Central memory CD4-positive, alpha-beta T cell (primary cell): ENCODE measurements at regions not wholly inside any gene's neighbourhood (a gene's known extent, or its start where the extent isn't known, plus 50 kb on each side); places are given as distances from the start of the nearest gene placed in this dataset.
"Not testable (repeated sequence)": the region's sequence is repeated elsewhere in the genome, so short reads cannot be mapped to it uniquely, and the experiment has no call there.

Experiments used
- DNase-seq: peaks from one replicate; pipeline ENCODE4 v3.0.0; 2022

DNA sequence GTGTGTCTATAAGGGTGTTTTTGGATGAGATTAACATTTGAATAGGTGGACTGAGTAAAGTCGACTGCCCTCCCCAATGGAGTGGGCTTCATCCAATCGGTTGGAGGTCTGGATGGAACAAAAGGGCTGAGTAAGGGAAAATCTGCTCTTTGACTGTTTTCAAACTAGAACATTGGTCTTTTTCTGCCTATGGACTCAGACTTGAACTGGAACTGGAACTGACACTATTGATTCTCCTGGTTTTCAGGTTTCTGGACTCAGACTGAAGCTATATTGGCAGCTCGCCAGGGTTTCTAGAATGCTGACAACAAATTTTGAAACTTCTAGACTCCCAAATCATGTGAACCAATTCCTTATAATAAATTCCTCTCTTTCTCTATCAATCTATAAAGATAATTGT, 498.9 kb upstream of the EPHA7 start:
- DNase-seq = no peak

DNA sequence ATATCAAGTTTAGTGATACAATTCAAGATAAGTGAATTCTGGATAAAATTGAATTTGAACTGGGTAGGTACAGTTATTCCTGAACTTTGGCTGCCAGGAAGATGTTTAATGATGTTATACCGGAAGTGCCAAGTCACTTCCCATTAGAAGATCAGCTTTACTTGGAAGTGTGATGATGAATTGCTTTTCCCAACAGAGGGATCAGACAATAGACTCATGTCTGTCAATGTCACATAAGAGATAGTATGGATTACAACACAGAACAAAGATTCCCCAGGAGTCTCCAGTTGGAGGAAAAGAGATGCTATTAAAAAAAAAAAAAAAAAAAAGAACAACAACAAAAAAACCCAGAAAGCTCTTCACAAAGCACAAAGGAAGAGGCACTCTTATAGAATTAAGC, 497.9 kb upstream of the EPHA7 start:
- no peak for DNase-seq

DNA sequence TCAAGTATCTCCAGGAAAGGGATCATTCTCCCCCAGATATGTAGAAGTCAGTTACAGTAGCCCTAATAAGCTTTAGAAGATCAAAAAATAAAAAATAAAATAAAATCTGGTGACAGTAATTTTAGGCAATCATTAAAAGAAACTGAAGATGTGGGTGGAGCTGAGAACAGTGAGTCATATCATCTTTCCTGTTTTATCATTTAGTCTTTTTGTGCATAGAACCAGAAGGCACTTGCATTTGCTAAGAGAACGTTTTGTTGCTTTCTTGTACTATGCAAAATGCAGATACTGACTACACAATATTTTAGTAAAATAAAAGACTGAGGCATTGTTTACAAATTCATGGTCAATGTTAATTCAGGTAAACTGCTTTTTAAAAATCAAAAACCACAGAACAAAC, 497.4 kb upstream of the EPHA7 start:
- no peak for DNase-seq

DNA sequence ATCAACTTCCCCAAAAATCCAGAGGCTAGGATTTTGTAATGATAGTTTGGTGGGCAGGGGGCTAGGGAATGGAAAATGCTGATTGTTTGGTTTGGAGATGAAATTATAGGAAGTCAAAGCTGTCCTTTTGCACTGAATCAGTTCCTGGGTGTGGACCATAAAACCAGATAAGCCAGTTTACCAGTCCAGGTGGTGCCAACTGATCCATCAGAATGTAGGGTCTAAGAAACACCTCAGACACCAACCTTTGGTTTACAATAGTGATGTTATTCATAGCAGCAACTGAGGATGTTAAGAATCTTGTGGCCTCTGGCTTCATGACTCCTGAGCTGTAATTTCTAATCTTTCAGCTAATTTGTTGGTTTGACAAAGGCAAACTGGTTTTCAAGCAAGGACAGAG, 496.6 kb upstream of the EPHA7 start:
- no peak for DNase-seq

DNA sequence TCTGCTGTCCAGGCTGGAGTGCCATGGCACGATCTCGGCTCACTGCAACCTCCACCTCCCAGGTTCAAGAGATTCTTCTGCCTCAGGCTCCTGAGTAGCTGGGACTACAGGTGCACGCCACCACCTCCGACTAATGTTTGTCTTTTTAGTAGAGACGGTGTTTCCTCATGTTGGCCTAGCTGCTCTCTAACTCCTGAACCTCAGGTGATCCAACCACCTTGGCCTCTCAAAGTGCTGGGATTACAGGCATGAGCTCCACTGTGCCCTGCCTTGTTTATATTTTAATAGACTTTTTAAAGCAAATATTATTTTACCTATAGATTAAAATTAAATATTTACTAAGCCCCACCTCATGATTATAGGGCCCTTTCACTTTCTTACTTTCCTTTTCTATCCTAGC, 483.2 kb upstream of the EPHA7 start:
- no peak for DNase-seq

DNA sequence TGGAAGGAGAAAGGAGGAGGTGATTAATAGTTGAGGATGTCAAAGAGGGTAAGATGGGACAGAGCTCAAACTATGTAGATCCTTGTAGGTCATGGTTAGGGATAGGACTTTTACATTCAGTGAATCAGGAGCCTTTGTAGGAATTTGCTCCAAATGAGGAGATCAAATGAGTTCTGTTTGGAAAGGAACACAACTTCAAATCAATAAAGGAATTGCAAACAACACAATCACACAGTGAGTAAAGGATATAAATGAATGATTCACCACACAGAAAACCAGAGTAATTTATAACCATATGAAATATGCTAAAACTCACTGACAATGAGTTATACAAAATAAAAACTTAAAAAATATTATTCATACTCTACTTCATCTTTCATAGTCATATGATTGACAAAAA, 480.8 kb upstream of the EPHA7 start:
- no peak for DNase-seq

DNA sequence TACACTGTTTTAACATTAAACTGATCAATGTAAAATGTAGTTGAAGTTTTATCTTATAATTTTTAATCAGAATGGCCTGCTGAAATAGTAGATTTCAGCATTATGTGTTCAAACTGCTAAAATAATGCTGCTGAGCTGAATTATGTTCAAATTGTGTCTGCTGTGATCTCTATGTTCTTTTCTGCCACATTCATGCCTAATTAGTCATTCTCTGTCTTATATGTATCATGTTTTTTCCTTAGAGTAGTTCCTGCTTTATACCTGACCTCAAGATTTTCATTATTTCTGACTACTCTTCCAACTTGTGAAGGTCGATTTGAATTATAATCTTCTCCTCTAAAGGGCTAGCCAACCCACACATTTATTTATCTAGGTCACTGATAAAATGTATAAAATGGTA, 476.7 kb upstream of the EPHA7 start:
- no peak for DNase-seq

DNA sequence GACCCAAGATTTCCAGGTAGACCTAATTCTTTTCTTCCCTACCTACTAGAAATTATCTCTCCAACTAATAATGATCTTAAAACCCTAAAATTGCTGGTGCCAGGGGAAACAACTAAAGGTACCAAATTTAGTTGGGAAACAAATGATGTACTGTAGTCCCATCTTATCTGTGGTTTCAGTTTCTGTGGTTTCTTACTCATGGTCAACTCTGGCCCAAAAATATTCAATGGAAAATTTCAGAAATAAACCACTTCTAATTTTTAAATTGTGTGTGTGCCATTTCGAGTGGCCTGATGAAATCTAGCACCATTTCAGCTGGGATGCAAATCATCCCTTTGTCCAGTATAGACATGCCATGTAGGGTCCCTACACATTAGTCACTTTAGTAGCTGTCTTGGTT, 475.2 kb upstream of the EPHA7 start:
- DNase-seq = no peak

DNA sequence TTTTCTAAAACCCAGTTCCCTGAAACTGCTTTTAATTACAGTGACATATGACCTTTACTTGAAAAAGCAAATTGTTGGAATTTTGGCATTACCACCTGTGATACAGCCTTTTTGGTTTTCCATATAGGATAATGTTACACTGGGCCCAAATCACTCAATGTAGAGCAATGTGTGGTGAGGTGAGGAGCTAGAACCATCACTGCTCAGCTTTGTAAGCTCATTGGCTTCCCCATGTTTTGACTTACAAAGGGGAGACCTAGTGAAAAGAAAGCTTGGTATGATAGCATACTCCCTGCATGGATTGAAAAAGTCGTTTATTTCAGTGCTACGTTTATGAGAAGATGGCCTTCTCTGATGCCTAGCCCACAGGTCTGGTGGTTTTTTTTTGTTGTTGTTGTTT, 470.4 kb upstream of the EPHA7 start:
- no peak for DNase-seq

DNA sequence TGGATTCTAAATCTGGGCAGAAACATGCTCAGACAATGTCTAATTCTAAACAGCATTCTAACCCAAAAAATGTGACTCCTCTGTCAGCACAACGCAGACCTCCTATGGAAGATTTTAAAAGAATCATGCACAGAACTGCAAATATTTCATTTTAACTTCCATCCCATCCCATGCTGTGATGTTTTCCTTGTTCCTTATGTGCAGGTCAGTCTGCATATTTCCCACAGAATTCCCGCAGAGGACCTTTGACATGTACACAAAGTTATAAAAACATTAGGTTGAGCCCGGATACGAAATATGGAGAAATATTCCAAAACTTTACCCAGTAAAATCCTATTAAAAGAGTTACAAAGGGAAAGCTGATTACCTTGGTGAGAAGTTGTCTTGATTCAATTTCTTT, 467.1 kb upstream of the EPHA7 start:
- no peak for DNase-seq

DNA sequence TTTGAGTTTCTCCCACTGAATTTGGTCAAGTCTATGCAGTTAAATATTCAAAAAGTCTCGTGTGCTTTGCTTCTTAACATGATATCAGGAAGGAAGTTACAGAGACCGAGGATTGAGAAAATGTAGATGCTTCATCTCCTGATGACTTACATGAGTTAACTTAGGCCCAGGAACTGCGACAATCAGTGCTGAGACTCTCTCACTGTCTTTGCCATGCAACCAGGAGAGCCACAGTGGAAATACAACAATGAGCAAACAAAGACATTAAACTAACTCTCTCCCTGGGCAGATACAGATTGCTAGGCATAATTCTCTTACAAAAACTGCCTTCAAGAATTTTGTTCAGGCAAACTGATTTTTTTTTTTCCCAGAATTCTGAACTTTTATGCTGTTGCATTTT, 440.6 kb upstream of the EPHA7 start:
- no peak for DNase-seq

DNA sequence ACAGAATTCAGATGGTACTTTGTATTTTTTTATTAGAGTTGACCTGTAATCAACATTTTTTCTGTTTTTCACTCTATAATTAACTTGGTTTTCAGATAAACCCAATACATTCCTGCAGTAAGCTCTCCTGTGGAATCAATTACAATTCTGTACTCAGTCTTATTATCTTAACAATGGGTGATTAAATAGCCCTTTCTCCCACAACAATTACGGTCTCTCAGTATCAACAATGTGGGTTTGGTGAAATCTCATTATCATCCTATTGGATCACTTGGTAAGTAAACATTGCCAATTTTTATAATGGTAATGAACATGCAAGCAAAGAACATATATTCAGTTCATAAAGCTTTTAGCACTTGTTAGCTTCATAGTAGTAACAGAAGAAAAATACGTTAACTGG, 438.9 kb upstream of the EPHA7 start:
- no peak for DNase-seq

DNA sequence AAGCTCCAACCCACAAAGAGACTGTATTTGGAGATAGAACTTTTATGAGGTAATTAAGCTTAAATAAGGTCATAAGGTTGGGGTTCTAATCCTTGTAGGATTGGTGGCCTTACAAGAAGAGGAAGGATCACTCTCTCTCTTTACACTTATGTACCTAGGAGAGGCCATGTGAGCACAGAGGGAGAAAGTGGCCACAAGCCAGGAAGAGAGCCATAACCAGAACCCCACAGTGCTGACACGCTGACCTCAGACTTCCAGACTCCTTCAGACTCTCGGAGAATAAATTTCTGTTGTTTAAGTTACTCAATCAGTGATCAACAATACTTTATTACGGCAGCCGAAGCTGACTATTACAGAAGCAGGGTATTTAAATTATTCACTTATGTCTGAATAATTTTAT, 430.5 kb upstream of the EPHA7 start:
- no peak for DNase-seq

DNA sequence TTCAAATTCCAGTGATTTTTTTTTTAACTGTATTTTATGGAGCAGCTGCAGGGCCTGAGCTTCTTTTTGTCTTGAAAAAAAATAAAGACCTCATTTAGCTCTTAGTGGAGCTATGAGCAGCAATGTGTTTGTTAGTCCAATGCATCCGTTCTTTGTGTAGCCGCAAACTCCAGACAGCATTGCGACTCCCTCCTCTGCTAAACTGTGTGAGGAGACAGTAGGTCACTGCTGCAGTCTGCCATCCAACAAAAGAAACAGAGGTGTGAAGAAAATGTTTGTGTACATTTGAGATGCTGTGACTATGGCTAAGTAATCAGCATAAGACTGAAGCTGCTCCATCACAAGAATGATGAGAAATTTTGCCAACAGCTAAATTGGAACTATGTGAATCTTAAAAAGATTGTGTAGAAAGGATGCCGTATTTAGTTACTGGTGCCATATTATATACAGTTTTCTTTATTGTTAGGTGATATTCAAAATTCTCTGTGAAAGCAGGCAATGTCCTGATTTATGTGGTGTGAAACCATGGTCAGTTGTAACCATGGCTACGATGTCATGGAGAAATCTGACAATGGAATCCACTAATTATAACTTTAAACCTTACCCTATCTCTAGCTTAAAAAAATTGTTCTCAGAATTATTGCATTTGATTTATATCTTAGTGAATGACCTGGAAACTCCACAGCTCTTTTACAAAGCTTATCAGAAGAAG, 428.8 kb upstream of the EPHA7 start:
- DNase-seq = no peak

DNA sequence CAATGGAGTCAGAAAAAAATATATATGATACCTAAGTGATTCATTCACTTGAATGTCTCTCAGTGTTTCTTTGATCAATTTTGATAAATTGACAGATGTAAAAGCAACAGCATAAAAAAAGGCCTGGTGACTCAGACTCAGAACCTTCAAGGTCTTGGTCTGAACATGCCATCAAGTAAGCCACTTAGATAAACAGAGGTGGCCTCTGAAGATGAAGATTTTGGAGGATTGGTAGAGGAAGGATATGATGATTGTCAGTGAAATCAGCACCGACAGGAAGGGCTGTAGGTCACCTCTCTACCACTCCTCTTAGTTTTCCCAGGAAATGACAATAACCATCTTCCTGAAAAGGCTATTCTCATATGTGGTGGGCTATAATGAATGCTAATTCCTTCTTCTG, 422.8 kb upstream of the EPHA7 start:
- no peak for DNase-seq

DNA sequence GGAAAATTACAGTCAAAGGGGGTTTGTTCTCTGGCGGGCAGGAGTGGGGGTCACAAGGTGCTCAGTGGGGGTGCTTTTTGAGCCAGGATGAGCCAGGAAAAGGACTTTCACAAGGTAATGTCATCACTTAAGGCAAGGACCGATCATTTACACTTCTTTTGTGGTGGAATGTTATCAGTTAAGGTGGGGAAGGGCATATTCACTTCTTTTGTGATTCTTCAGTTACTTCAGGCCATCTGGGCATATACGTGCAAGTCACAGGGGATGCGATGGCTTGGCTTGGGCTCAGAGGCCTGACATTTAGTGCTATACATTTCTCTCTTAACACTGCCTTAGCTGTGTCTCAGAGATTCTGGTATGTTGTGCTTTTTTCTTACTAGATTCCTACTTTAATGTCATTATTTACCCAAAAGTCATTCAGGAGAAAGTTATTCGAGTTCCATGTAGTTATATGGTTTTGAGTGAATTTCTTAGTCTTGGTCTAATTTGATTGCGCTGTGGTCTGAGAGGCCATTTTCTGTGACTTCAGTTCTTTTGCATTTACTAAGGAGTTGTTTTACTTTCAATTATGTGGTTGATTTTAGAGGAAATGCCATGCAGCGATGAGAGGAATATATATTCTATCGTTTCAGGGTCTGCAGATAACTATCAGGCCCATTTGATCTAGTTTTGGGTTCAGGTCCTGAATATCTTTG, 416.2 kb upstream of the EPHA7 start:
- not testable (repeated sequence) for DNase-seq

DNA sequence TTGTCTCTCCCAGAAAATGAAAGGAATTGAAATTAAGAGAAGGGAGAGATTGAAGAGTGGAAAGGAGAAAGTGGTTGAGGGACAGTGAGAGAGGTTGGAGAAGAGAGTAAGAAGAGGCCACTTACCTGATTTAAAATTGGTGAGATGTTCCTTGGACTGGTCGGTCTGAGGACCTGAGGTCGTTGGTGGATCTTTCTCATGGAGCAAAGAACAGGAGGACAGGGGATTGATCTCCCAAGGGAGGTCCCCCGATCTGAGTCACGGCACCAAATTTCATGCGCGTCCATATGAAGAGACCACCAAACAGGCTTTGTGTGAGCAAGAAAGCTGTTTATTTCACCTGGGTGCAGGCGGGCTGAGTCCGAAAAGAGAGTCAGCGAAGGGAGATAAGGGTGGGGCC, 415.7 kb upstream of the EPHA7 start:
- not testable (repeated sequence) for DNase-seq

DNA sequence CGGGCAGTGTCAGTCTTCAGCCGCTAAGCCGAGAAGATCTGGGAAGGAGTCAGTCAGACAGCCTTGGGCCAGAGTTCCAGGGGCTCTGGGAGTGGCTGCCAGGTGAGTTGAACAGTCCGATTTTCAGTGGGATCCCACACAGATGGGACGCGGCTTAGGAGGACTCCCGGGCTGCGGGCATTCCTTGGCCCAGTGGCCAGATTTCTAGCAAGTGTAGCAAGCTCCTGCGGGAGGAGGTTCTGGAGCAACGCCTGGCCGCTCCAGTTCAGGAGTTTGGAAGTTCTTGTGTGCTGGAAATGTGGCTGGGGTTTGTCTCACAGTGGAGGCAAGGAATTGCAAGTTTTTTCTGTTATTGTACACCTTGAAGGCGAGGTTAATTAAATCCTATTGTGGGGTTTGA, 414.0 kb upstream of the EPHA7 start:
- DNase-seq = not testable (repeated sequence)

DNA sequence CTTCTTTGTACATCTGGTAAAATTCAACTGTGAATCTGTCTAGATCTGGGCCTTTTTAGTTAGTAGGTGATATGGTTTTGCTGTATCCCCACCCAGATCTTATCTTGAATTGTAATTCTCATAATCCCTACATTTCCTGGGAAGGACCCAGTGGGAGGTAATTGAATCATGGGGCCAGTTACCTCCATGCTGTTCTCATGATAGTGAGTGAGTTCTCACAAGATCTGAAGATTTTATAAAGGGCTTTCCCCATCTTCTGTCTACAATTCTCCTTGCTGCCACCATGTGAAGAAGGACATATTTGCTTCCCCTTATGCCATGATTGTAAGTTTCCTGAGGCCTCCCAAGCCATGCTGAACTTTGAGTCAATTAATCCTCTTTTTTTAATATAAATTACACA, 410.4 kb upstream of the EPHA7 start:
- DNase-seq = not testable (repeated sequence)

DNA sequence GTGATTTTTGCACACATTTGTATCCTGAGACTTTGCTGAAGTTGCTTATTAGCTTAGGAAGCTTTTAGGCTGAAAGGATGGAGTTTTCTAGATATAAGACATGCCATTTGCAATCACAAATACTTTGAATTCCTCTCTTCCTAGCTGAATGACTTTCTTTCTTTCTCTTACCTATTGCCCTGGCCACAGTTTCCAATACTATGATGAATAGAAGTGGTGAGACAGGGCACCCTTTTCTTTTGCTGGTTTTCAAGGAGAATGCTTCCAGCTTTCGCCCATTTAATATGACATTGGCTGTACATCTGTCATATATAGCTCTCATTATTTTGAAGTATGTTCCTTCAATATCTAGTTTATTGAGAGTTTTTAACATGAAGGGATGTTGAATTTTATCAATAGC, 409.6 kb upstream of the EPHA7 start:
- DNase-seq = no peak

DNA sequence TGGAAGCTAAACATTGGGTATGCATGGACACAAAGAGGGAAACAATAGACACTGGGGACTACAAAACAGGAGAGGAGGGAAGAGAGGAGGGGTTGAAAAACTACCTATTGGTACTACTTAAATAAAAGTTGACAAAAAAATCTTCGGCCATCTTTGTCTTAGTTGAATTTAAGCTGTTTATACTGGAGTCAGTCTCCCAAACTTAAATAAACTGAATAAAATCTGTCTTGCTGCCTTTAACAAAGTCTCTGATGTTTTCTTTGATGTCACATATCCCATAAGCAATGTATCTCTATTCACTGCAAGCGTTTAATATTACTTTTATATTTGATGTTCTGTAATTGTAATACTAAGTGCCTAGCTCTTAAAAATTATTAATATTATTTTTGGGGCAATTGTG, 409.2 kb upstream of the EPHA7 start:
- DNase-seq = no peak

DNA sequence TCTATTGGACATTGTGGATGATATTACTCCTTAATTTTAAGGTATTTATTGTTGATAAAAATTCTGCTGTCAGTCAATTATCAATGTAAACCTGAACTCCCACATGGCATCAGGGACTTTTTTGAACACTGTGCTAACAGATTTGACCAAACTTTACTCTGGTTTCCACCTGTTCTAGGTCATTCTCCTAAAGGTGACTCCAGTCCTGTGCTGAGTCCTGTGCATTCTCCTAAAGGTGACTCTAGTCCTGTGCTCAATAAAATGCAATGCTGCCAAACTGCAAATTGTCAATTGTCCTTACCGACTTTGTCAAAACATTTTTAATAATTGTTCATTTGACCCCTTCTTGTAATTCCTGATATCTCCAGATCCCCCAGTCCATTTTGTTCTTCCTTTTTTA, 408.4 kb upstream of the EPHA7 start:
- no peak for DNase-seq

DNA sequence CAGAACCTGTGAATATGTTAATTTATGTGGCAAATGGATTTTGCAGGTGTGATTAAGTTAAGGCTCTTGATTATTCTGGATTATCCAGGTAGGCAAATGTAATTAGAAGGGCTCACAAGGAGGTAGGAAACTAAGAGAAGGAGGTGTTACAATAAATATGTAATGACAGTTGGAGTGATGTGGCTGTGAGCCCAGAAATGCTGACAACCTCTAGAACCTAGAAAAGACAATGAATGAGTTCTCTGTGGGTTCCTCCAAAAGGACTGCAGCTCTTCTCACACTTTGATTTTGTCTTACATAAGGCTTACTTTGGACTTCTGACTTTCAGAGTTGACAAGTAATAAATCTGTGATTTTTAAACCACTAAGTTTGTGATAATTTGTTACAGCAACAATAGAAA, 406.6 kb upstream of the EPHA7 start:
- DNase-seq = no peak

DNA sequence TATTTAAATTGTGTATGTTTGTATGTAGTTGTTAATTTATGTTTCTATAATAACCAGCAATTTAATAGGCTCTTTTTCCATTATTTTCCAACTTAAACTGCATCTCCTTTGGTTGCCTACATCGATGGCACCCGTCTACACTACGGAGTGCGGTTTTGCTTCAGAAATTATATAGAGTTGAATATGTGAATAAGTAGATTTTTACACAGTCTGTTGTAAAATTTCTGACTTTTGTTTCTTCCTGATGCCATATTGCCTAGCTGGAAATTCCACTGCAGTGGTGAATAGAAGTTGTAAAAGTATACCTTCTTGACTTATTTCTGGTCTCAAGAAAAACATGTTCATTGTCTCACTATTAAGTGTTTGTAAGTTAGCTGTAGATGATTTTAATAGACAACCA, 404.1 kb upstream of the EPHA7 start:
- no peak for DNase-seq
